PC-3 (cell line): ENCODE measurements at regions not wholly inside any gene's neighbourhood (a gene's known extent, or its start where the extent isn't known, plus 50 kb on each side); places are given as distances from the start of the nearest gene placed in this dataset.

Experiments
- ATAC-seq: fragments of 200-7000 bp; cut with Tn5 transposase; 2 replicates; pipeline ENCODE4 v1.9.1; 2020; ENCODE audit warnings: mild to moderate bottlenecking, moderate library complexity
- BruUV-seq: library from RNA; stranded (reverse); fragments of 400-500 nt; replicated peaks from 2 replicates; lab custom pipeline; 2021; lab: Mats Ljungman, UMichigan
- CTCF ChIA-PET: fragments of 300-600 bp; sonication (Branson Sonifier 250); formaldehyde crosslinking; loops from one replicate; lab custom pipeline; 2022; ENCODE audit warnings: antibody characterized with exemption; lab: Charles Lee
- POLR2A ChIA-PET: fragments of 300-600 bp; sonication (Branson Sonifier 250); formaldehyde crosslinking; loops from one replicate; lab custom pipeline; 2022; ENCODE audit warnings: antibody characterized with exemption; ENCODE audit not compliant: unreplicated experiment; lab: Charles Lee
- DNase-seq: peaks from one replicate; pipeline ENCODE4 v3.0.0-alpha.2; 2015
- H2AFZ ChIP-seq: fragments of 300-600 bp; sonication (generic); 2 replicates; pipeline ENCODE4 v1.6.0; 2016; ENCODE audit warnings: antibody characterized with exemption, low read length
- H3F3A ChIP-seq: fragments of 300-600 bp; sonication (generic); one replicate; pipeline ENCODE4 v1.6.0; 2017; ENCODE audit warnings: antibody characterized with exemption, low read length, control low read depth, mild to moderate bottlenecking; ENCODE audit not compliant: unreplicated experiment
- H3K27ac ChIP-seq: fragments of 300-600 bp; sonication (generic); 2 replicates; pipeline ENCODE4 v1.5.1; 2016; ENCODE audit warnings: mild to moderate bottlenecking, low read length
- H3K27me3 ChIP-seq: fragments of 300-600 bp; sonication (generic); 2 replicates; pipeline ENCODE4 v1.6.1; 2016; ENCODE audit warnings: low read length, mixed read lengths
- H3K36me3 ChIP-seq: fragments of 300-600 bp; sonication (generic); 2 replicates; pipeline ENCODE4 v1.6.1; 2016; ENCODE audit warnings: low read depth, mixed run types, low read length, mixed read lengths
- H3K4me1 ChIP-seq: fragments of 300-600 bp; sonication (generic); 2 replicates; pipeline ENCODE4 v1.5.1; 2016; ENCODE audit warnings: low read length; ENCODE audit not compliant: insufficient read depth
- H3K4me2 ChIP-seq: fragments of 300-600 bp; sonication (generic); 2 replicates; pipeline ENCODE4 v1.6.0; 2016; ENCODE audit warnings: low read length
- H3K4me3 ChIP-seq: fragments of 300-600 bp; sonication (generic); 2 replicates; pipeline ENCODE4 v1.5.1; 2016; ENCODE audit warnings: mild to moderate bottlenecking, low read length, mixed read lengths
- H3K79me2 ChIP-seq: fragments of 300-600 bp; sonication (generic); 2 replicates; pipeline ENCODE4 v1.6.1; 2017; ENCODE audit warnings: low read length, mixed read lengths
- H3K9ac ChIP-seq: fragments of 300-600 bp; sonication (generic); 2 replicates; pipeline ENCODE4 v1.6.0; 2016; ENCODE audit warnings: mild to moderate bottlenecking, low read length
- H3K9me2 ChIP-seq: fragments of 300-600 bp; sonication (generic); replicated peaks from 2 replicates; pipeline ENCODE4 v1.6.1; 2016; ENCODE audit warnings: mixed run types, low read length, mixed read lengths
- H3K9me3 ChIP-seq: fragments of 300-600 bp; sonication (generic); 2 replicates; pipeline ENCODE4 v1.6.1; 2016; ENCODE audit warnings: low read length, mixed read lengths
- H4K20me1 ChIP-seq: fragments of 300-600 bp; sonication (generic); 2 replicates; pipeline ENCODE4 v1.6.1; 2016; ENCODE audit warnings: low read length, mixed read lengths
- CTCF ChIP-seq: fragments of 300-600 bp; sonication (generic); conservative IDR thresholded peaks from 2 replicates; pipeline ENCODE4 v1.5.1; 2017; ENCODE audit warnings: antibody characterized with exemption, low read depth, mild to moderate bottlenecking, low read length
- EZH2 ChIP-seq: fragments of 300-600 bp; sonication (generic); IDR thresholded peaks from one replicate; pipeline ENCODE4 v1.6.1; 2017; ENCODE audit warnings: antibody characterized with exemption, mild to moderate bottlenecking, low read length; ENCODE audit not compliant: unreplicated experiment
- EZH2phosphoT487 ChIP-seq: fragments of 300-600 bp; sonication (generic); IDR thresholded peaks from 2 replicates; pipeline ENCODE4 v1.6.1; 2018; ENCODE audit warnings: mild to moderate bottlenecking, antibody characterized with exemption, low read length, borderline replicate concordance
- intact Hi-C: fragments of 100-400 bp; cut with micrococcal nuclease; formaldehyde crosslinking; loops from 2 replicates; pipeline ENCODE4 v1.9.0; 2023

DNA sequence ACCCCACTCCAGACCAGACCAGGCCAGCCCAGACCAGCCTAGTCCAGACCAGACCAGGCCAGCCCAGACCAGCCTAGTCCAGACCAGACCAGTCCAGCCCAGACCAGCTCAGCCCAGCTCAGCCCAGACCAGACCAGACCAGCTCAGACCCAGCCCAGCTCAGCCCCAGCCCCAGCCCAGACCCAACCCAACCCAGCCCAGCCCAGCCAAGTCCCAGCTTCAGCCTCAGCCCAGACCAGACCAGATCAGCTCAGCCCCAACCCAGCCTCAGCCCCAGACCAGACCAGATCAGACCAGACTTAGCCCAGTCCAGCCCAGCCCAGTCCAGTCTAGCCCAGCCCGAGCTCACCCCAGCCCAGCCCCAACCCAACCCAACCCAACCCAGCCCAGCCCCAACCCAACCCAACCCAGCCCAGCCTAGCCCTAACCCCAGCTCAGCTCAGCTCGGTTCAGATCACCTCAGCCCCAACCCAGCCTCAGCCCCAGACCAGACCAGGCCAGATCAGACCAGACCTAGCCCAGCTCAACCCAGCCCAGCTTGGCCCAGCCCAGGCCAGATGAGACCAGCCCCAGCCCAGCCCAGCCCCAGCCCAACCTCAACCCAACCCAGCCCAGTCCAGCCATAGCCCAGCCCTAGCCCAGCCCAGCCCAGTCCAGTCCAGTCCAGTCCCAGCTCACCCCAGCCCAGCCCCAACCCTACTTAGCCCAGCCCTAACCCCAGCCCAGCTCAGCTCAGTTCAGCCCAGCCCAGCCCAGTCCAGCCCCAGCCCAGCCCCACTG, 204.7 kb downstream of the BCL11B start:
- no peak for DNase-seq
- CTCF ChIA-PET, result no interaction called here

GRCh38 chr14:99067927-99068326, 204.1 kb downstream of the BCL11B start:
- Histone ChIP-seq H3K27ac (no peak overlapping the region), H2AFZ (no peak overlapping the region), H3K4me3 (no peak overlapping the region), H3F3A (no peaks in the 10 kb centered on the region), H3K4me2 (no peak overlapping the region), H3K36me3 (no peaks in the 10 kb centered on the region), H3K9me2 (no peaks in the 10 kb centered on the region), H3K27me3 (peaks cover 14% of the 10 kb centered on the region), H3K4me1 (no peaks in the 10 kb centered on the region), H3K9ac (no peak overlapping the region), H3K79me2 (no peaks in the 10 kb centered on the region), H3K9me3 (no peaks in the 10 kb centered on the region), H4K20me1 (no peaks in the 10 kb centered on the region)
- no peak for ATAC-seq
- intact Hi-C loops, result no loop called here
- no peak for DNase-seq
- BruUV-seq, result no TSS peak
- ChIA-PET POLR2A (no interaction called here), CTCF (no interaction called here)
- no peak for TF ChIP-seq CTCF
- no peak for TF ChIP-seq EZH2
- no peak for TF ChIP-seq EZH2phosphoT487

More for the DNA sequence above, 204.7 kb downstream of the BCL11B start:
- POLR2A ChIA-PET, result no interaction called here
- H3F3A ChIP-seq, result no peaks in the 10 kb centered on the region
- H3K4me2 ChIP-seq, result no peak overlapping the region
- no peaks in the 10 kb centered on the region for H3K4me1 ChIP-seq
- ATAC-seq, result no peak
- no peak overlapping the region for H3K27ac ChIP-seq
- H3K27me3 ChIP-seq, result peaks cover 20% of the 10 kb centered on the region
- no peaks in the 10 kb centered on the region for H3K79me2 ChIP-seq
- no peak overlapping the region for H3K9ac ChIP-seq
- no TSS peak for BruUV-seq
- H2AFZ ChIP-seq, result no peak overlapping the region
- no peaks in the 10 kb centered on the region for H3K9me3 ChIP-seq
- H3K36me3 ChIP-seq, result no peaks in the 10 kb centered on the region
- H3K4me3 ChIP-seq, result no peak overlapping the region
- intact Hi-C loops, result no loop called here
- no peak for TF ChIP-seq EZH2
- TF ChIP-seq EZH2phosphoT487, result no peak
- TF ChIP-seq CTCF, result no peak
- no peaks in the 10 kb centered on the region for H4K20me1 ChIP-seq
- no peaks in the 10 kb centered on the region for H3K9me2 ChIP-seq

DNA sequence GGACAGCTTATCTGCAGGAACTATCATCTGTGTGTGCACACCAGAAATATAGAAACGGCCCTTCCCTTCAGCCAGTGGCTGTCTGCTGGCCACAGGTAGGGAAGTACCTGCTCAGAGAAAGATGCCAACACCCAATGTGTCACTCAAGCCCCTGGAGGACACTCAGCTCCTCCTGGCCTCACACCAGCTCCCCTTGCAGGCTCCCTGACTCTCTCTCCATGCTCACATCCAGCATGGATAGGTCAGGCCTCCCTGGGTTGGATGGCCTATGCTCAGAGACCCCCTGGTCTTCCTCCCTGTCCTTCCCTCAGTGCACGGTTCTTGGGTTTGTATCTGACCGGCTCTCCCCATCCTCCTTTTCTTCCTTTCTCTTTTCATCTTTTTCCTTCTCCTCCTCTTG, 202.1 kb downstream of the BCL11B start:
- no peaks in the 10 kb centered on the region for H4K20me1 ChIP-seq
- DNase-seq (no peak), ATAC-seq (no peak)
- no peaks in the 10 kb centered on the region for H3F3A ChIP-seq
- H3K27ac ChIP-seq, result no peak overlapping the region
- no peaks in the 10 kb centered on the region for H3K9me3 ChIP-seq
- no peak overlapping the region for H2AFZ ChIP-seq
- H3K9ac ChIP-seq, result no peak overlapping the region
- no peaks in the 10 kb centered on the region for H3K4me1 ChIP-seq
- H3K79me2 ChIP-seq, result no peaks in the 10 kb centered on the region
- H3K36me3 ChIP-seq, result no peaks in the 10 kb centered on the region
- TF ChIP-seq EZH2 (no peak), CTCF (no peak), EZH2phosphoT487 (no peak)
- ChIA-PET CTCF (no interaction called here), POLR2A (no interaction called here)
- no peaks in the 10 kb centered on the region for H3K9me2 ChIP-seq
- peaks cover 4% of the 10 kb centered on the region; the same call in 1 of the 2 replicates for H3K27me3 ChIP-seq
- BruUV-seq, result no TSS peak
- H3K4me3 ChIP-seq, result no peak overlapping the region
- no peak overlapping the region for H3K4me2 ChIP-seq
- intact Hi-C loops, result no loop called here
